H9 (cell line): ENCODE measurements at regions not wholly inside any gene's neighbourhood (a gene's known extent, or its start where the extent isn't known, plus 50 kb on each side); places are given as distances from the start of the nearest gene placed in this dataset.

Experiments
- DNase-seq: peaks from one replicate; pipeline ENCODE4 v3.0.0-alpha.2; 2017
- H2AFZ ChIP-seq: one replicate; pipeline ENCODE4 v1.6.1; 2013; ENCODE audit warnings: mild to moderate bottlenecking, low read length, control low read depth, moderate library complexity
- H2AK5ac ChIP-seq: 2 replicates; pipeline ENCODE4 v1.6.1; 2013; ENCODE audit warnings: low read length, control low read depth, mixed read lengths; ENCODE audit not compliant: insufficient read length
- H2BK120ac ChIP-seq: one replicate; pipeline ENCODE4 v1.6.1; 2013; ENCODE audit warnings: low read depth, mild to moderate bottlenecking, low read length, control low read depth, inconsistent platforms; ENCODE audit not compliant: poor library complexity, severe bottlenecking
- H2BK12ac ChIP-seq: 2 replicates; pipeline ENCODE4 v1.6.1; 2013; ENCODE audit warnings: low read length, control low read depth, mixed read lengths, low read depth; ENCODE audit not compliant: insufficient read length
- H2BK15ac ChIP-seq: 2 replicates; pipeline ENCODE4 v1.6.1; 2013; ENCODE audit warnings: low read depth, low read length, control low read depth
- H2BK20ac ChIP-seq: one replicate; pipeline ENCODE4 v1.6.1; 2013; ENCODE audit warnings: low read depth, mild to moderate bottlenecking, low read length, control low read depth, inconsistent platforms; ENCODE audit not compliant: poor library complexity, severe bottlenecking
- H2BK5ac ChIP-seq: 2 replicates; pipeline ENCODE4 v1.6.1; 2013; ENCODE audit warnings: low read length, control low read depth, mixed read lengths; ENCODE audit not compliant: insufficient read length
- H3K14ac ChIP-seq: 2 replicates; pipeline ENCODE4 v1.6.1; 2013; ENCODE audit warnings: low read length, control low read depth; ENCODE audit not compliant: insufficient read depth
- H3K18ac ChIP-seq: 2 replicates; pipeline ENCODE4 v1.6.1; 2013; ENCODE audit warnings: low read depth, mild to moderate bottlenecking, mixed read lengths, low read length, control low read depth; ENCODE audit not compliant: insufficient read length
- H3K23ac ChIP-seq: 2 replicates; pipeline ENCODE4 v1.6.1; 2013; ENCODE audit warnings: low read length, control low read depth, mixed read lengths, low read depth; ENCODE audit not compliant: insufficient read length
- H3K23me2 ChIP-seq: 2 replicates; pipeline ENCODE4 v1.6.1; 2013; ENCODE audit warnings: low read depth, mild to moderate bottlenecking, mixed read lengths, low read length, control low read depth; ENCODE audit not compliant: insufficient read length, poor library complexity, severe bottlenecking
- H3K27ac ChIP-seq: 2 replicates; pipeline ENCODE4 v1.5.1; 2013; ENCODE audit warnings: low read length, control low read depth, mixed read lengths, low read depth; ENCODE audit not compliant: insufficient read length
- H3K27me3 ChIP-seq: 2 replicates; pipeline ENCODE4 v1.6.1; 2013; ENCODE audit warnings: low read length, control low read depth, inconsistent platforms; ENCODE audit not compliant: insufficient read depth
- H3K4ac ChIP-seq: 2 replicates; pipeline ENCODE4 v1.6.1; 2013; ENCODE audit warnings: low read depth, mild to moderate bottlenecking, control low read depth, inconsistent platforms, low read length, moderate library complexity
- H3K4me1 ChIP-seq: 2 replicates; pipeline ENCODE4 v1.6.1; 2013; ENCODE audit warnings: low read length, control low read depth, inconsistent platforms; ENCODE audit not compliant: insufficient read depth
- H3K4me2 ChIP-seq: 2 replicates; pipeline ENCODE4 v1.6.1; 2013; ENCODE audit warnings: low read length, control low read depth, mixed read lengths; ENCODE audit not compliant: insufficient read length, insufficient read depth
- H3K56ac ChIP-seq: 2 replicates; pipeline ENCODE4 v1.6.1; 2013; ENCODE audit warnings: low read depth, mild to moderate bottlenecking, mixed read lengths, low read length, control low read depth; ENCODE audit not compliant: insufficient read length
- H3K79me1 ChIP-seq: 2 replicates; pipeline ENCODE4 v1.6.1; 2013; ENCODE audit warnings: low read depth, mild to moderate bottlenecking, moderate library complexity, low read length, control low read depth, inconsistent platforms; ENCODE audit not compliant: insufficient read depth, poor library complexity, severe bottlenecking
- H3K79me2 ChIP-seq: 2 replicates; pipeline ENCODE4 v1.6.1; 2013; ENCODE audit warnings: low read length, control low read depth, inconsistent platforms; ENCODE audit not compliant: insufficient read depth
- H3K9ac ChIP-seq: 2 replicates; pipeline ENCODE4 v1.6.1; 2013; ENCODE audit warnings: low read length, control low read depth, mixed read lengths; ENCODE audit not compliant: insufficient read length; ENCODE audit errors: extremely low read depth
- H3K9me3 ChIP-seq: one replicate; pipeline ENCODE4 v1.6.1; 2013; ENCODE audit warnings: low read depth, low read length, inconsistent platforms; ENCODE audit not compliant: control insufficient read depth
- H3T11ph ChIP-seq: one replicate; pipeline ENCODE4 v1.6.1; 2013; ENCODE audit warnings: mild to moderate bottlenecking, low read length, control low read depth, inconsistent platforms
- H4K20me1 ChIP-seq: one replicate; pipeline ENCODE4 v1.6.1; 2013; ENCODE audit not compliant: control insufficient read depth, insufficient read length, insufficient read depth
- H4K5ac ChIP-seq: 2 replicates; pipeline ENCODE4 v1.6.1; 2013; ENCODE audit warnings: low read depth, mild to moderate bottlenecking, mixed read lengths, low read length, control low read depth; ENCODE audit not compliant: insufficient read length
- H4K8ac ChIP-seq: replicated peaks from 2 replicates; pipeline ENCODE4 v1.6.1; 2013; ENCODE audit warnings: low read length, control low read depth, mixed read lengths, low read depth; ENCODE audit not compliant: insufficient read length
- H4K91ac ChIP-seq: 2 replicates; pipeline ENCODE4 v1.6.1; 2013; ENCODE audit warnings: low read depth, mild to moderate bottlenecking, moderate library complexity, mixed read lengths, low read length, control low read depth; ENCODE audit not compliant: insufficient read length
- H3K27ac Mint-ChIP-seq, 3 experiments: 2 replicates in 2 of 3; 3 replicates in 1 of 3; pipeline ENCODE4 v1.8.0; 2020 to 2021; ENCODE audit warnings: mixed read lengths in 3 of 3, mild to moderate bottlenecking in 1 of 3, moderate library complexity in 1 of 3
- H3K27me3 Mint-ChIP-seq: 2 replicates; pipeline ENCODE4 v1.8.0; 2021; ENCODE audit warnings: low read depth, mild to moderate bottlenecking, moderate library complexity, mixed read lengths
- H3K36me3 Mint-ChIP-seq, 3 experiments: 2 replicates in 2 of 3; 3 replicates in 1 of 3; pipeline ENCODE4 v1.8.0; 2020 to 2021; ENCODE audit warnings: low read depth in 3 of 3, mixed read lengths in 3 of 3; ENCODE audit not compliant: insufficient read depth in 1 of 3
- H3K4me1 Mint-ChIP-seq, 2 experiments: 2 replicates each; pipeline ENCODE4 v1.8.0; 2020; ENCODE audit warnings: mixed read lengths in 2 of 2
- H3K4me3 Mint-ChIP-seq, 2 experiments: 2 replicates in 1 of 2; 3 replicates in 1 of 2; pipeline ENCODE4 v1.8.0; 2020 to 2021; ENCODE audit warnings: mild to moderate bottlenecking in 2 of 2, mixed read lengths in 2 of 2, moderate library complexity in 1 of 2
- H3K9me3 Mint-ChIP-seq, 2 experiments: 2 replicates in 1 of 2; 3 replicates in 1 of 2; pipeline ENCODE4 v1.8.0; 2020; ENCODE audit warnings: mild to moderate bottlenecking in 2 of 2, mixed read lengths in 2 of 2, moderate library complexity in 1 of 2
- WGBS: extraction: QIAGEN DNeasy Blood & Tissue Kit; methylation state at CpG from one replicate; pipeline ENCODE4 v1.1.7; 2013; ENCODE audit warnings: missing lambda C conversion rate, low lambda C conversion rate, mixed read lengths; ENCODE audit not compliant: insufficient read length; ENCODE audit errors: extremely low coverage; 5-methylcytosine and 5-hydroxymethylcytosine counted together
- TF ChIP-seq, protein P1 (sequence below): fragments of 200-600 bp; sonication (generic); conservative IDR thresholded peaks from 3 replicates; pipeline ENCODE4 v1.8.0; 2021; ENCODE audit warnings: antibody characterized with exemption, mild to moderate bottlenecking

DNA sequence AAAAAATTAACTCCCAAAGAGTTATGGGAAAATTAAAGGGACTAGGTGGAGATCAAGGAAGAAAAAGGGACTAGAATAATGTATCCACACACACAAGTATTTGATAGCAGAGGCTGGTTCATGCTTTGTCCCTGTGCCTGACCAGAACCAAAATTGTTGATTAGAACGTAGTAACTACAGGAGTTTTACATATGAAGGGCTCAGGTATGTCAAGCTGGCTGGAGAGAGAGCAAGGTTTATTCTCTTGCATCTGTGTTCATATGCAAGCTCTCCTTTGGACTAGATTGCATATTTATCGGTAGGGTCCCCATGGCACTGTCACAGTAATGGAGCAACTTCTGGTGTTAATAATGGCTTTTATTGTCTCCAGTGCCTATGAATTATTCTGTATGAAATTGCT, 239.9 kb upstream of the TRPM3 start:
- Histone ChIP-seq H3K23ac (no peak overlapping the region), H3K79me2 (no peaks in the 10 kb centered on the region), H3K9ac (no peak overlapping the region), H3K9me3 (no peaks in the 10 kb centered on the region), H2BK12ac (no peak overlapping the region), H3K4ac (no peak overlapping the region), H2BK20ac (no peak overlapping the region), H3T11ph (no peak overlapping the region), H2AK5ac (no peak overlapping the region), H3K27me3 (no peaks in the 10 kb centered on the region), H3K18ac (no peak overlapping the region), H4K91ac (no peak overlapping the region), H2BK15ac (no peak overlapping the region), H4K20me1 (no peaks in the 10 kb centered on the region), H2BK120ac (no peak overlapping the region), H3K4me2 (peak overlapping the region; percentile 21), H3K56ac (no peak overlapping the region), H3K23me2 (no peaks in the 10 kb centered on the region), H4K8ac (no peak overlapping the region), H3K14ac (no peak overlapping the region), H3K79me1 (no peaks in the 10 kb centered on the region), H2AFZ (no peak overlapping the region), H3K27ac (no peak overlapping the region), H3K4me1 (peaks cover 7% of the 10 kb centered on the region; the same call in 1 of the 2 replicates), H4K5ac (no peak overlapping the region), H2BK5ac (no peak overlapping the region)
- Mint-ChIP-seq H3K36me3 (no peaks in the 10 kb centered on the region), H3K27me3 (no peaks in the 10 kb centered on the region), H3K9me3 (no peaks in the 10 kb centered on the region), H3K4me1 (peaks cover 62 to 67% of the 10 kb centered on the region in 2 experiments), H3K27ac (peak overlapping the region in 2 of 3 experiments; percentile 89 to 95; a peak in 5 of 7 replicates), H3K4me3 (no peak overlapping the region)
- no CpG with 5 or more reads among the region's 2 CpGs for WGBS
- DNase-seq = no peak
- TF ChIP-seq, protein P1, sequence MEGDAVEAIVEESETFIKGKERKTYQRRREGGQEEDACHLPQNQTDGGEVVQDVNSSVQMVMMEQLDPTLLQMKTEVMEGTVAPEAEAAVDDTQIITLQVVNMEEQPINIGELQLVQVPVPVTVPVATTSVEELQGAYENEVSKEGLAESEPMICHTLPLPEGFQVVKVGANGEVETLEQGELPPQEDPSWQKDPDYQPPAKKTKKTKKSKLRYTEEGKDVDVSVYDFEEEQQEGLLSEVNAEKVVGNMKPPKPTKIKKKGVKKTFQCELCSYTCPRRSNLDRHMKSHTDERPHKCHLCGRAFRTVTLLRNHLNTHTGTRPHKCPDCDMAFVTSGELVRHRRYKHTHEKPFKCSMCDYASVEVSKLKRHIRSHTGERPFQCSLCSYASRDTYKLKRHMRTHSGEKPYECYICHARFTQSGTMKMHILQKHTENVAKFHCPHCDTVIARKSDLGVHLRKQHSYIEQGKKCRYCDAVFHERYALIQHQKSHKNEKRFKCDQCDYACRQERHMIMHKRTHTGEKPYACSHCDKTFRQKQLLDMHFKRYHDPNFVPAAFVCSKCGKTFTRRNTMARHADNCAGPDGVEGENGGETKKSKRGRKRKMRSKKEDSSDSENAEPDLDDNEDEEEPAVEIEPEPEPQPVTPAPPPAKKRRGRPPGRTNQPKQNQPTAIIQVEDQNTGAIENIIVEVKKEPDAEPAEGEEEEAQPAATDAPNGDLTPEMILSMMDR = no peak
